GM12865 (cell line): ENCODE measurements at regions not wholly inside any gene's neighbourhood (a gene's known extent, or its start where the extent isn't known, plus 50 kb on each side); places are given as distances from the start of the nearest gene placed in this dataset.

Experiments
- DNase-seq: peaks from one replicate; pipeline ENCODE4 v3.0.0; 2010; ENCODE audit warnings: low read depth
- H3K4me3 ChIP-seq: 2 replicates; pipeline ENCODE4 v1.5.1; 2011; ENCODE audit warnings: mild to moderate bottlenecking, low read depth, low read length, control low read depth
- TF ChIP-seq, protein P1 (sequence below): IDR thresholded peaks from 2 replicates; pipeline ENCODE4 v1.5.1; 2011; ENCODE audit warnings: low read length, control low read depth, low read depth, inconsistent platforms; ENCODE audit not compliant: insufficient read depth; ENCODE audit errors: missing control alignments

DNA sequence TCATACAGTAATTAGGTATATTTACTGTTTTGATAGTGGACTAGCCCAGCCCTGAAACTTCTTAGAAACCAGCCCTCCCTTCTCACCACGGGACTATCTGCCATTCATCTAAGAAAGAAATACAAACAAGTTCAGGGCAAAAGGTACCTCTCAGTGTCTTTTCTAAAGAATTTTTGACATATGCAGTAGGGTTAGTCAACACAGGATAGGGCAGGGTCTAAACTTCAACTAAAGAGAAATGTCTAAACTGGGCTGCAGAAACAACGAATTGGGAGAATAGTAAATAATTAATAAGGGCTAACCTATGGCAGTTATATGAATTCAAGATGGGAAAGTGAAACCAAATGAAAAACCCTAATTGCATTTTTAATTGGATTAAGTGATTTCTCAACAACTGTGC, 496.6 kb downstream of the INHBA start:
- H3K4me3 ChIP-seq = no peak overlapping the region
- TF ChIP-seq, protein P1, sequence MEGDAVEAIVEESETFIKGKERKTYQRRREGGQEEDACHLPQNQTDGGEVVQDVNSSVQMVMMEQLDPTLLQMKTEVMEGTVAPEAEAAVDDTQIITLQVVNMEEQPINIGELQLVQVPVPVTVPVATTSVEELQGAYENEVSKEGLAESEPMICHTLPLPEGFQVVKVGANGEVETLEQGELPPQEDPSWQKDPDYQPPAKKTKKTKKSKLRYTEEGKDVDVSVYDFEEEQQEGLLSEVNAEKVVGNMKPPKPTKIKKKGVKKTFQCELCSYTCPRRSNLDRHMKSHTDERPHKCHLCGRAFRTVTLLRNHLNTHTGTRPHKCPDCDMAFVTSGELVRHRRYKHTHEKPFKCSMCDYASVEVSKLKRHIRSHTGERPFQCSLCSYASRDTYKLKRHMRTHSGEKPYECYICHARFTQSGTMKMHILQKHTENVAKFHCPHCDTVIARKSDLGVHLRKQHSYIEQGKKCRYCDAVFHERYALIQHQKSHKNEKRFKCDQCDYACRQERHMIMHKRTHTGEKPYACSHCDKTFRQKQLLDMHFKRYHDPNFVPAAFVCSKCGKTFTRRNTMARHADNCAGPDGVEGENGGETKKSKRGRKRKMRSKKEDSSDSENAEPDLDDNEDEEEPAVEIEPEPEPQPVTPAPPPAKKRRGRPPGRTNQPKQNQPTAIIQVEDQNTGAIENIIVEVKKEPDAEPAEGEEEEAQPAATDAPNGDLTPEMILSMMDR = no peak
- DNase-seq = peak; percentile 19

DNA sequence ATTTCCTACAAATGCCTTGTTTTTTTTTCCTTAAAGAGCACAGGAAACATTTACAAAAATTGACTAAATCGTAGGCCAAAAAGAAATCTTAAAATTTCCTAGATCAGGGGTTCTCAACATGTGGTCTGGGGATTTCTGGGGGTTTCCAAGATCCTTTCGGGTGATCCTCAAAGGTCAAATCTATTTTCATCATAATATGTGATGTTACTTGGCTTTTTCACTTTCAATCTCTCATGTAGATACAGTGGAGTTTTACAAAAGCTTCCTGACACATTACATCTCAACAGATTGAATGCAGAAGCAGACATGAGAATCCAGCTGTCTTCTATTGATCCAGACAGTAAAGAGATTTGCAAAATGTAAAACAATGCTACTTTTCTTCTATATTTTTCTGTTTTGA, 497.3 kb downstream of the INHBA start:
- TF ChIP-seq, protein P1 = no peak
- H3K4me3 ChIP-seq = no peak overlapping the region
- DNase-seq = peak; percentile 64

- H3K4me3 ChIP-seq = no peak overlapping the region
- no peak for DNase-seq
- TF ChIP-seq, protein P1 = no peak
Measured at GRCh38 chr7:41203542-41203941, 499.3 kb downstream of the INHBA start.

DNA sequence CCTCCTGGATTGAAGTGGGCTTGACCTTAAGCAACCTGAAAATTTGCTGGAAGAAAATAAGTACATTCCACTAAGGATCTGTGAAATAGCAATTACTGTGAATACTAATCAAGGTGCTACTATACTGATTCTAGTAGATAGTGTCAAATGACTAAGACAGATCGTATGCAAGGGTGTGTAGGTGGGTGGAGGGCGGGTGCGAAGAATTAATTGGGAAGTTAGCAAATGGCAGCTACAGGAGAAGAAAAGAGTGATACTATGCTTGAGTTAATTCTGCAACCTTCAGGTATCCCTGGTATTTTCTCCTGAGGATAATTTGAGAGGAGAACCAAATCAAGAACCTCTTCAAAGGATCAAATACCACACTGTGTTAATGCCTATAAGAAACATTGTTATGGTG, 501.9 kb downstream of the INHBA start:
- H3K4me3 ChIP-seq = no peak overlapping the region
- TF ChIP-seq, protein P1 = no peak
- DNase-seq = no peak

GRCh38 chr7:41199136-41199535, 503.8 kb downstream of the INHBA start:
- H3K4me3 ChIP-seq = no peak overlapping the region
- TF ChIP-seq, protein P1 = no peak
- DNase-seq = no peak

- no peak overlapping the region for H3K4me3 ChIP-seq
- TF ChIP-seq, protein P1 = no peak
- no peak for DNase-seq
Measured at GRCh38 chr7:41198502-41198901, 504.4 kb downstream of the INHBA start.

DNA sequence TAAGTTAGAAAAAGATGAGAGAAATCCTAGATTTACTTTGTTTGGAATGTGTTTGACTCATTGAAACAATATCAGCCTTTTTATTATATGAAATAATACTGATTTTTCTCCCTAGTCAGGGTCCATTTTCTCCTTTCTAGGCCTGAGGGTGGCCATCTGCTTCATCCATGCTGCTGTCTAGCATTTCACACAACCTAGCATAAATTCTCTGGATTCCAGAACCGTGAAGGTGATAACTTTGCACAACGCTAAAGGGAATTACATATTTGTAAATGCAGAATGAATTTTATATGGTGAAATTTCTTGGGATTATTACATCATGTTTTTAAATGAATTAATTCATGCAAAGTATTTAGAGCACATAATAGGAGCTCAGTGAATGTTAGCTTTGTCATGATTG, 505.1 kb downstream of the INHBA start:
- TF ChIP-seq, protein P1 = no peak
- DNase-seq = no peak
- H3K4me3 ChIP-seq = no peak overlapping the region
